ENCODE measurements at regions not wholly inside any gene's neighbourhood (a gene's known extent, or its start where the extent isn't known, plus 50 kb on each side); places are given as distances from the start of the nearest gene placed in this dataset.

DNA sequence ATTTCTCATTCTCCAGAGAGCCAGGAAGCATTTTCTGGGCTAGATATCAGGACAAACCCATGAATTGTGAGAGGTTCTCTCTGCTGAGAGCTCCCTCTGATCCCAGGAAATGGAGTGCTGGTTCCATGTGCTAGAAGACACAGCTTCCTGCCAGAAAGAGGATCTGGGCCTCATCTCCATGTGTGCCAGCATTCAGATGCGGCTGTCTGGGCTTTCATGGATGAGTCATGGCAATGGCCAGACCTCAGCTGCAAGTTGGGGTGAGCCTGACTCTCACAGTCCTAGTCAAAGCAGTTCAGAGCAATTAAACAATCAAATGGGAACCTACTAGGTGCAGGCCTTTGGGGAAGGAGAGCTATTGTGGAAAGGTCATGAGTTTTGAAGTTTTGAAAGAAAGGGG is 82.3 kb upstream of the EED start:
- H3K18ac ChIP-seq (ENCODE audit: low read length) = no peak overlapping the region
- no peak for DNase-seq (ENCODE audit: low spot score)
- no peak overlapping the region for H4K8ac ChIP-seq (ENCODE audit: low read depth, low read length)
- no peak overlapping the region for H4K91ac ChIP-seq (ENCODE audit: low read depth, low read length, poor library complexity)
- H3K79me1 ChIP-seq (ENCODE audit: low read depth, low read length) = no peaks in the 10 kb centered on the region
- no peak overlapping the region for H3K27ac ChIP-seq (replicated peaks; ENCODE audit: low read length)
- no peak overlapping the region for H2AFZ ChIP-seq (ENCODE audit: low read length)
- no peaks in the 10 kb centered on the region for H3K36me3 ChIP-seq (replicated peaks in 1 of 2; ENCODE audit: control insufficient read depth in 2 of 2, insufficient read depth in 2 of 2, low read length in 2 of 2)
- no peaks in the 10 kb centered on the region for H3K9me3 ChIP-seq (replicated peaks in 1 of 2; ENCODE audit: control insufficient read depth in 2 of 2, insufficient read depth in 1 of 2, low read depth in 1 of 2, low read length in 2 of 2)
- H3K23ac ChIP-seq (ENCODE audit: low read depth, low read length, poor library complexity) = no peak overlapping the region
- no peaks in the 10 kb centered on the region for H3K4me1 ChIP-seq (ENCODE audit: control insufficient read depth in 2 of 2, insufficient read depth in 1 of 2, low read depth in 1 of 2, low read length in 2 of 2)
- H3K4me3 ChIP-seq (ENCODE audit: low read length in 2 of 2) = no peak overlapping the region
- no peak overlapping the region for H2AK5ac ChIP-seq (ENCODE audit: low read depth, low read length)
- H3K4me2 ChIP-seq (ENCODE audit: insufficient read depth, low read length, poor library complexity, severe bottlenecking) = no peak overlapping the region
- no peak overlapping the region for H3K4ac ChIP-seq (ENCODE audit: low read length)
- H2BK12ac ChIP-seq (ENCODE audit: low read length) = no peak overlapping the region
- no peak overlapping the region for H2BK5ac ChIP-seq (ENCODE audit: low read length)
- peaks cover 0 to 9% (median 0%) of the 10 kb centered on the region in 3 experiments for H3K27me3 ChIP-seq (ENCODE audit: control insufficient read depth in 3 of 3, insufficient read depth in 3 of 3, low read depth in 1 of 3, low read length in 3 of 3)
- no peak overlapping the region for H3K9ac ChIP-seq (ENCODE audit: low read depth, low read length, poor library complexity)
- H2BK15ac ChIP-seq (ENCODE audit: low read length) = no peak overlapping the region
- no peak overlapping the region for H2BK120ac ChIP-seq (ENCODE audit: low read depth, low read length)
- no CpG with 5 or more reads among the region's 1 CpG for WGBS, 2 donors (ENCODE audit: extremely low coverage in 2 of 2, insufficient read length in 2 of 2, insufficient replicate concordance in 1 of 2)
- H3K14ac ChIP-seq (ENCODE audit: low read length) = no peak overlapping the region

DNA sequence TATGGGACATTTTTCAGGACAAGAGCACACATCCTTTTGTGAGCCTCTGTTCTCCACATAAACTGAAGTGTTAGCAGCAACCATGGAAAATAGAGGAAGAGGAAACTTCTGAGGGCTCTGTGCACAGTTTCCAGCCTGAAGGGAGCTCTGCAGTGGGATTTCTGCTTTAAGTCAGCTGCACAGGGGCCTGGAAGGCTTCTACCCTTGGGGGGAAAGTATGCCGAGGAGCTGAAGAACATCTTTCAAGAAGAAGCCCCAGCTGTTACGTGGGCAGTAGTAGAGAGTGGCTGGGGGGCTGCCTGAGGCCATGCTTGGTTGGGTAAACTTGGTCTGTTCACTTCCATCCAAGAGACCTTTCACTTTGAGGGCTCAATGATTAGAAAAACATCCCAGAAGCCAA is 82.7 kb upstream of the EED start:
- Histone ChIP-seq H2AFZ (ENCODE audit: low read length) (no peak overlapping the region), H3K23ac (ENCODE audit: low read depth, low read length, poor library complexity) (no peak overlapping the region), H2BK5ac (ENCODE audit: low read length) (no peak overlapping the region), H2BK15ac (ENCODE audit: low read length) (no peak overlapping the region), H3K27ac (replicated peaks; ENCODE audit: low read length) (no peak overlapping the region), H3K9ac (ENCODE audit: low read depth, low read length, poor library complexity) (no peak overlapping the region), H3K27me3 (ENCODE audit: control insufficient read depth in 3 of 3, insufficient read depth in 3 of 3, low read depth in 1 of 3, low read length in 3 of 3) (peaks cover 0 to 9% (median 0%) of the 10 kb centered on the region in 3 experiments), H4K91ac (ENCODE audit: low read depth, low read length, poor library complexity) (no peak overlapping the region), H4K8ac (ENCODE audit: low read depth, low read length) (no peak overlapping the region), H3K14ac (ENCODE audit: low read length) (no peak overlapping the region), H3K4ac (ENCODE audit: low read length) (no peak overlapping the region), H2AK5ac (ENCODE audit: low read depth, low read length) (no peak overlapping the region), H3K9me3 (replicated peaks in 1 of 2; ENCODE audit: control insufficient read depth in 2 of 2, insufficient read depth in 1 of 2, low read depth in 1 of 2, low read length in 2 of 2) (no peaks in the 10 kb centered on the region), H3K36me3 (replicated peaks in 1 of 2; ENCODE audit: control insufficient read depth in 2 of 2, insufficient read depth in 2 of 2, low read length in 2 of 2) (no peaks in the 10 kb centered on the region), H3K4me2 (ENCODE audit: insufficient read depth, low read length, poor library complexity, severe bottlenecking) (no peak overlapping the region), H3K4me1 (ENCODE audit: control insufficient read depth in 2 of 2, insufficient read depth in 1 of 2, low read depth in 1 of 2, low read length in 2 of 2) (no peaks in the 10 kb centered on the region), H2BK12ac (ENCODE audit: low read length) (no peak overlapping the region), H3K79me1 (ENCODE audit: low read depth, low read length) (no peaks in the 10 kb centered on the region), H3K4me3 (ENCODE audit: low read length in 2 of 2) (no peak overlapping the region), H3K18ac (ENCODE audit: low read length) (no peak overlapping the region), H2BK120ac (ENCODE audit: low read depth, low read length) (no peak overlapping the region)
- WGBS, 2 donors (ENCODE audit: extremely low coverage in 2 of 2, insufficient read length in 2 of 2, insufficient replicate concordance in 1 of 2) = no CpG with 5 or more reads among the region's 2 CpGs
- no peak for DNase-seq (ENCODE audit: low spot score)

DNA sequence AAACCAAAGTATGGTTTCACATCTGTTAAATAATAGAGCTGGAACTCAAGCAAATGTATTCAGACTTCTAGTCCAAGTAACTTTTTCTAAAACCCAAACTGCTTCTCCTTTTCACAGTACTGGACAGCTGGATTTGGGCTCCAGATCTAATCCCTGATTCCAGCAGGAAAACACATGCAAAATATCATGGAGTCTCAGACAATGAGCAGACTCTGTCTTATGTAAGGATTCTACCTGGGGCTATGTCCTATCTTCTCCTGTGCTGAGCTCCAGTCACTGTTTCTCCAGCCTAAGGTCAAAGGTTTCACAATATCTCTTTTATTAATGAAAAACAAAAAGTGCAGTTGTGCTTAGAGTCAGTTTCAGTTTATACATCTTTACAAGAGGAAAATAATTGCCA is 83.2 kb upstream of the EED start:
- Histone ChIP-seq H2BK120ac (ENCODE audit: low read depth, low read length) (no peak overlapping the region), H2AFZ (ENCODE audit: low read length) (no peak overlapping the region), H3K4me1 (ENCODE audit: control insufficient read depth in 2 of 2, insufficient read depth in 1 of 2, low read depth in 1 of 2, low read length in 2 of 2) (no peaks in the 10 kb centered on the region), H2AK5ac (ENCODE audit: low read depth, low read length) (no peak overlapping the region), H3K14ac (ENCODE audit: low read length) (no peak overlapping the region), H2BK12ac (ENCODE audit: low read length) (no peak overlapping the region), H3K4me3 (ENCODE audit: low read length in 2 of 2) (no peak overlapping the region), H4K91ac (ENCODE audit: low read depth, low read length, poor library complexity) (no peak overlapping the region), H3K9ac (ENCODE audit: low read depth, low read length, poor library complexity) (no peak overlapping the region), H3K27me3 (ENCODE audit: control insufficient read depth in 3 of 3, insufficient read depth in 3 of 3, low read depth in 1 of 3, low read length in 3 of 3) (peaks cover 0 to 9% (median 0%) of the 10 kb centered on the region in 3 experiments), H3K27ac (replicated peaks; ENCODE audit: low read length) (no peak overlapping the region), H3K79me1 (ENCODE audit: low read depth, low read length) (no peaks in the 10 kb centered on the region), H3K9me3 (replicated peaks in 1 of 2; ENCODE audit: control insufficient read depth in 2 of 2, insufficient read depth in 1 of 2, low read depth in 1 of 2, low read length in 2 of 2) (no peaks in the 10 kb centered on the region), H2BK5ac (ENCODE audit: low read length) (no peak overlapping the region), H4K8ac (ENCODE audit: low read depth, low read length) (no peak overlapping the region), H3K4ac (ENCODE audit: low read length) (no peak overlapping the region), H3K23ac (ENCODE audit: low read depth, low read length, poor library complexity) (no peak overlapping the region), H3K18ac (ENCODE audit: low read length) (no peak overlapping the region), H3K4me2 (ENCODE audit: insufficient read depth, low read length, poor library complexity, severe bottlenecking) (no peak overlapping the region), H3K36me3 (replicated peaks in 1 of 2; ENCODE audit: control insufficient read depth in 2 of 2, insufficient read depth in 2 of 2, low read length in 2 of 2) (no peaks in the 10 kb centered on the region), H2BK15ac (ENCODE audit: low read length) (no peak overlapping the region)
- no peak for DNase-seq (ENCODE audit: low spot score)

DNA sequence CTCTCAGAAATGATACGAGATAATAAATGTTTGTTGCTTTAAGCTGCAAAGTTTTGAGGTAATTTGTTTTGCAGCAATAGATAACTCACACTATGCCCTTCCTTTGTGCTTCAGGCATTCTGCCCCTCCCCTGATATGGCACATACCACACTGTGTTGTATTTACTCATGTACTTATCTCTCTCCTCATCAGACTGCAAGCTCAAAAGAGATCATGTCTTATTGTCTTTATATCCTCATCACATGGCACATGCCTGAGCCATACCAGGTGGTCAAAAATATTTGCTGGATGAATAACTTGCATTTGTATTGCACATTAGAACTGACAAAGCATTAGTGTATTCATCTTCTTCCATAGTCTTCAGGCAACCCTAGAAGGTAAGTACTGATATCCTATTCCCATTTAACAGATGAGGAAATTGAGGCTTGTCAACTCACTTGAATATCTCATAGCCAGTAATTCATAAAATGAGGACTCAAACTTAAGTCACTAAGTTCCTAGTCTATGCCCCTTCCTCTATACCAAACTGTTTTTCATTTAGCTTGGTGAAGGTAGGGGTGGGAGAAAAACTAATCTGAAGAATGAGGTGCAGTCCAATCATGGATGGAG is 83.9 kb upstream of the EED start:
- Histone ChIP-seq H2AK5ac (ENCODE audit: low read depth, low read length) (no peak overlapping the region), H2AFZ (ENCODE audit: low read length) (no peak overlapping the region), H3K9ac (ENCODE audit: low read depth, low read length, poor library complexity) (no peak overlapping the region), H4K91ac (ENCODE audit: low read depth, low read length, poor library complexity) (no peak overlapping the region), H2BK12ac (ENCODE audit: low read length) (no peak overlapping the region), H2BK120ac (ENCODE audit: low read depth, low read length) (no peak overlapping the region), H3K27ac (replicated peaks; ENCODE audit: low read length) (no peak overlapping the region), H4K8ac (ENCODE audit: low read depth, low read length) (no peak overlapping the region), H3K4ac (ENCODE audit: low read length) (no peak overlapping the region), H3K18ac (ENCODE audit: low read length) (no peak overlapping the region), H3K9me3 (replicated peaks in 1 of 2; ENCODE audit: control insufficient read depth in 2 of 2, insufficient read depth in 1 of 2, low read depth in 1 of 2, low read length in 2 of 2) (no peaks in the 10 kb centered on the region), H2BK15ac (ENCODE audit: low read length) (no peak overlapping the region), H3K79me1 (ENCODE audit: low read depth, low read length) (no peaks in the 10 kb centered on the region), H3K14ac (ENCODE audit: low read length) (no peak overlapping the region), H3K23ac (ENCODE audit: low read depth, low read length, poor library complexity) (no peak overlapping the region), H3K27me3 (ENCODE audit: control insufficient read depth in 3 of 3, insufficient read depth in 3 of 3, low read depth in 1 of 3, low read length in 3 of 3) (peaks cover 0 to 9% (median 0%) of the 10 kb centered on the region in 3 experiments), H3K4me2 (ENCODE audit: insufficient read depth, low read length, poor library complexity, severe bottlenecking) (no peak overlapping the region), H3K4me3 (ENCODE audit: low read length in 2 of 2) (no peak overlapping the region), H2BK5ac (ENCODE audit: low read length) (no peak overlapping the region), H3K36me3 (replicated peaks in 1 of 2; ENCODE audit: control insufficient read depth in 2 of 2, insufficient read depth in 2 of 2, low read length in 2 of 2) (no peaks in the 10 kb centered on the region), H3K4me1 (ENCODE audit: control insufficient read depth in 2 of 2, insufficient read depth in 1 of 2, low read depth in 1 of 2, low read length in 2 of 2) (no peaks in the 10 kb centered on the region)
- no CpG with 5 or more reads among the region's 1 CpG for WGBS, 2 donors (ENCODE audit: extremely low coverage in 2 of 2, insufficient read length in 2 of 2, insufficient replicate concordance in 1 of 2)
- DNase-seq (ENCODE audit: low spot score) = no peak

All from neuronal stem cell (in vitro differentiated cells).